ENCODE measurements at regions not wholly inside any gene's neighbourhood (a gene's known extent, or its start where the extent isn't known, plus 50 kb on each side); places are given as distances from the start of the nearest gene placed in this dataset.

- TF ChIP-seq, protein P1, sequence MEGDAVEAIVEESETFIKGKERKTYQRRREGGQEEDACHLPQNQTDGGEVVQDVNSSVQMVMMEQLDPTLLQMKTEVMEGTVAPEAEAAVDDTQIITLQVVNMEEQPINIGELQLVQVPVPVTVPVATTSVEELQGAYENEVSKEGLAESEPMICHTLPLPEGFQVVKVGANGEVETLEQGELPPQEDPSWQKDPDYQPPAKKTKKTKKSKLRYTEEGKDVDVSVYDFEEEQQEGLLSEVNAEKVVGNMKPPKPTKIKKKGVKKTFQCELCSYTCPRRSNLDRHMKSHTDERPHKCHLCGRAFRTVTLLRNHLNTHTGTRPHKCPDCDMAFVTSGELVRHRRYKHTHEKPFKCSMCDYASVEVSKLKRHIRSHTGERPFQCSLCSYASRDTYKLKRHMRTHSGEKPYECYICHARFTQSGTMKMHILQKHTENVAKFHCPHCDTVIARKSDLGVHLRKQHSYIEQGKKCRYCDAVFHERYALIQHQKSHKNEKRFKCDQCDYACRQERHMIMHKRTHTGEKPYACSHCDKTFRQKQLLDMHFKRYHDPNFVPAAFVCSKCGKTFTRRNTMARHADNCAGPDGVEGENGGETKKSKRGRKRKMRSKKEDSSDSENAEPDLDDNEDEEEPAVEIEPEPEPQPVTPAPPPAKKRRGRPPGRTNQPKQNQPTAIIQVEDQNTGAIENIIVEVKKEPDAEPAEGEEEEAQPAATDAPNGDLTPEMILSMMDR (IDR thresholded peaks at IDR 0.05; ENCODE audit: low read depth, low read length), result no peak
- no peak overlapping the region for H3K4me3 ChIP-seq (ENCODE audit: low read depth, low read length)
Measured at GRCh38 chr7:131869986-131870385, 313.6 kb upstream of the PODXL start.

DNA sequence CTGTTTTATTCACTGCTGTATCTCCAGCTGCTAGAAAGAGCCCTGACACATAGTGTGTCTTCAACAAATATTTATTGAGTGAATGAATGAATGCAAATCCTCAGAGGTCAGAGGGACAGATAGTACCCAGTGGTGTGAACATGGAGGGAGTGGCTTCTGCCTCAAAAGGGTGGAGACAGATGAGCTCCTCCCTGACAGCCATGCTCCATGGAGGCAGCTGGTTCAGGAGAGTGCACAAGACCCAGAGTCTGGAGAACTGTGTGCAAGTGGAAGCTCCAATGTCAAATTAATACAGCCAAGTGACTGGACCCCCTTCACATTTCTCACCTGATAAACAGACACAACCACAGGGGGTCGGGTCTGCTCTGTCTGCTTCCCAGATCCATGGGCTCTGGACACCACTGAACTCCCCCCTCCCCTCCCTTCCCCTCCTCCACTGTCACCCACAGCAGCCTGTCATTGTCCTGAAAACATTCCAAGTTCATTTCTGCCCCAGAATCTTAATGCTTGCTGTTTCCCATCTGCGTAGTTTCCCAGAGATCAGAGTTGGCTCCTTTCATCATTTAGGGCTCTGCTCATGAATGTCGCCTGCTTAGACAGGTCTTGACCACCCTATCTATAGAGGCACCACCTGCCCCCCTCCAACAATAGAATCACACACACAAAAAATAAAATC, 312.9 kb upstream of the PODXL start:
- TF ChIP-seq, protein P1 (IDR thresholded peaks at IDR 0.05; ENCODE audit: low read depth, low read length), result no peak
- no peak overlapping the region for H3K4me3 ChIP-seq (ENCODE audit: low read depth, low read length)

GRCh38 chr7:131867461-131867860, 311.0 kb upstream of the PODXL start:
- TF ChIP-seq, protein P1 (IDR thresholded peaks at IDR 0.05; ENCODE audit: low read depth, low read length), result no peak
- no peak overlapping the region for H3K4me3 ChIP-seq (ENCODE audit: low read depth, low read length)

- no peak overlapping the region for H3K4me3 ChIP-seq (ENCODE audit: low read depth, low read length)
- TF ChIP-seq, protein P1 (IDR thresholded peaks at IDR 0.05; ENCODE audit: low read depth, low read length), result no peak
Measured at GRCh38 chr7:131865911-131866310, 309.5 kb upstream of the PODXL start.

DNA sequence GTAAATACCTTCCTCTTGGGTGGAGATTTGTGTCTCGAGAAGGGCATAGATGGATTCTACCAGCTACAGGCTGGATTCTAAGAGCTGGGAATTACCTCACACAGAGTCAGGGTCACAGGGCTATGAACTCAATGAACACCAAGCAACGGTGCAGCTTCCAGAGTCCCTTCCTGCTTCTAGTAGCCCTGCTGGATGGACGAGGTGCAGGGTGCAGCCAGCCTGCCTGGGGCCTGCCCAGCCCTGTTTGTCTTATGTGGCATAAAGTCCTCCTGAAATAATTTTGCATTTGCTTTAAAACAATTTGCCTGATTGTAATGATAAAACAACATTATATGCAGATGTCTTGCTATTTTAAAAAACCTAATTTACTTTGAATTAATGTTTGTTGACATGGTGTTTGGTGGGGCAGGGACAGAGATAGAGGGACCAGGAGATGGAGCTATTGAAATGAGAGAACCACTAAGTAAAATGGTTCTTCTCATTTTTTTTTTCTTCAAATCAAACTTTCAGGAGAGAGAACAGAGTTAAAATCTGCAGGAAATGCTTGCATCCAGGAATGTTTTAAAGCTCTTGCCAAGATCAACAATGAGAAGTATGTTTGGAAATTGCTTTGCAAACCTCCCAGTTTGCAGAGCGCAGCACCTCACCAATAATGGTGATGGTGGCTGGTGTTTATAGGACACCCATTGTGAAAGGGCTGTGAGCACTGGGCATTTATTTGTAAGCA, 305.4 kb upstream of the PODXL start:
- no peak overlapping the region for H3K4me3 ChIP-seq (ENCODE audit: low read depth, low read length)
- TF ChIP-seq, protein P1 (IDR thresholded peaks at IDR 0.05; ENCODE audit: low read depth, low read length), result no peak

GRCh38 chr7:131859147-131859821, 302.9 kb upstream of the PODXL start:
- H3K4me3 ChIP-seq (ENCODE audit: low read depth, low read length), result no peak overlapping the region
- TF ChIP-seq, protein P1 (IDR thresholded peaks at IDR 0.05; ENCODE audit: low read depth, low read length), result peak; percentile 93

- H3K4me3 ChIP-seq (ENCODE audit: low read depth, low read length), result no peak overlapping the region
- TF ChIP-seq, protein P1 (IDR thresholded peaks at IDR 0.05; ENCODE audit: low read depth, low read length), result no peak
Measured at GRCh38 chr7:131858611-131859010, 302.2 kb upstream of the PODXL start.
